WERI-Rb-1 (cell line): ENCODE measurements at regions not wholly inside any gene's neighbourhood (a gene's known extent, or its start where the extent isn't known, plus 50 kb on each side); places are given as distances from the start of the nearest gene placed in this dataset.

Experiments
- DNase-seq: peaks from one replicate; pipeline ENCODE4 v3.0.0-alpha.2; 2020
- H3K27ac ChIP-seq: fragments of 250-450 bp; sonication (Bioruptor Pico); 2 replicates; pipeline ENCODE4 v1.5.1; 2020; ENCODE audit warnings: mild to moderate bottlenecking, moderate library complexity
- H3K27me3 ChIP-seq: fragments of 250-450 bp; sonication (Bioruptor Pico); 2 replicates; pipeline ENCODE4 v1.5.1; 2021; ENCODE audit warnings: mild to moderate bottlenecking, low read depth, moderate library complexity; ENCODE audit not compliant: insufficient read depth, severe bottlenecking
- H3K36me3 ChIP-seq: fragments of 250-450 bp; sonication (Bioruptor Pico); 2 replicates; pipeline ENCODE4 v1.5.1; 2020; ENCODE audit warnings: mild to moderate bottlenecking, moderate library complexity
- H3K4me3 ChIP-seq: 2 replicates; pipeline ENCODE4 v1.5.1; 2011; ENCODE audit warnings: low read depth, mild to moderate bottlenecking, control low read depth, low read length
- H3K9me3 ChIP-seq: fragments of 250-450 bp; sonication (Bioruptor Pico); 2 replicates; pipeline ENCODE4 v1.5.1; 2021; ENCODE audit warnings: mild to moderate bottlenecking, moderate library complexity; ENCODE audit not compliant: severe bottlenecking
- TF ChIP-seq, protein P1 (sequence below): IDR thresholded peaks from 2 replicates; pipeline ENCODE4 v1.5.1; 2011; ENCODE audit warnings: low read depth, mild to moderate bottlenecking, control low read depth, inconsistent platforms, low read length

DNA sequence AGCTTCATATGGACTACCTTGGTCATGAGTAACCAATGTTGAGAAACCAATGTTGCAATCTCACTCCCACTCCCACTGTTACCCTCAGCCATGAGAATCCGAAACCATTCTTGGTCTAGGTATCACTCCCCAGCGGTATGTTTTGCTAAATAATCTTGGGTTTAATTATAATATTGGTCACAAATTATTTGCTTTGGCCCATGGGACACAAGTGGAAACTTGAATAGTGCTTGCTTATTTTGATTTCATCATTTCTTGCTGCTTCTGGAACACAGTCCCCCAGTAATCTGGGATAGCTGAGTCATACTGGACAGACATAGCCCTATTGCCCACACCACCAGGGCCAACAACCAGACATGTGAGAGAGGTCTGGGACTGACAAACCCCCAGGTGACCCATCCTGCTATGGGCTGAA, 171.6 kb upstream of the IPO5 start:
- Histone ChIP-seq H3K27me3 (no peaks in the 10 kb centered on the region), H3K27ac (no peak overlapping the region), H3K4me3 (no peak overlapping the region), H3K9me3 (peaks cover 3% of the 10 kb centered on the region), H3K36me3 (no peaks in the 10 kb centered on the region)
- no peak for DNase-seq
- TF ChIP-seq, protein P1, sequence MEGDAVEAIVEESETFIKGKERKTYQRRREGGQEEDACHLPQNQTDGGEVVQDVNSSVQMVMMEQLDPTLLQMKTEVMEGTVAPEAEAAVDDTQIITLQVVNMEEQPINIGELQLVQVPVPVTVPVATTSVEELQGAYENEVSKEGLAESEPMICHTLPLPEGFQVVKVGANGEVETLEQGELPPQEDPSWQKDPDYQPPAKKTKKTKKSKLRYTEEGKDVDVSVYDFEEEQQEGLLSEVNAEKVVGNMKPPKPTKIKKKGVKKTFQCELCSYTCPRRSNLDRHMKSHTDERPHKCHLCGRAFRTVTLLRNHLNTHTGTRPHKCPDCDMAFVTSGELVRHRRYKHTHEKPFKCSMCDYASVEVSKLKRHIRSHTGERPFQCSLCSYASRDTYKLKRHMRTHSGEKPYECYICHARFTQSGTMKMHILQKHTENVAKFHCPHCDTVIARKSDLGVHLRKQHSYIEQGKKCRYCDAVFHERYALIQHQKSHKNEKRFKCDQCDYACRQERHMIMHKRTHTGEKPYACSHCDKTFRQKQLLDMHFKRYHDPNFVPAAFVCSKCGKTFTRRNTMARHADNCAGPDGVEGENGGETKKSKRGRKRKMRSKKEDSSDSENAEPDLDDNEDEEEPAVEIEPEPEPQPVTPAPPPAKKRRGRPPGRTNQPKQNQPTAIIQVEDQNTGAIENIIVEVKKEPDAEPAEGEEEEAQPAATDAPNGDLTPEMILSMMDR = no peak

DNA sequence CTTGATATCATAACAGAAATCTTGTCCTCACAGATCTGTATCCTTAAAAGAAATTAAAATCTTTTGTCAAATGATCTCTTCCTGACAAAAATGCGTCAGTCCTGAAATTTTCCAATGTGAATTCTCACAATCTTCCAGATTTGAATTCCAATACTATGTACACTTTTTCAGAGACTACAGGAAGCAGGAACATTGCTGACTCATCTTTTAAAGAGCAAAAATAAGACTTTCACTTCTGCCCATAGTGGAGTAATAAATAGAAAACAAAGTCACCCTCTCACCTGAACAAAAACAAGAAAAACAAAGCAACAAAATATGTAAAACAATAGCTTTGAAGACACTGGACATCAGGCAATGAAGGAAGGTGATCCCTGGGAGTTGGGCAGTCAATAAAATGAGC, 167.0 kb upstream of the IPO5 start:
- no peaks in the 10 kb centered on the region for H3K36me3 ChIP-seq
- H3K4me3 ChIP-seq = no peak overlapping the region
- H3K27ac ChIP-seq = no peak overlapping the region
- H3K9me3 ChIP-seq = peaks cover 12% of the 10 kb centered on the region
- DNase-seq = no peak
- TF ChIP-seq, protein P1 = no peak
- H3K27me3 ChIP-seq = no peaks in the 10 kb centered on the region

DNA sequence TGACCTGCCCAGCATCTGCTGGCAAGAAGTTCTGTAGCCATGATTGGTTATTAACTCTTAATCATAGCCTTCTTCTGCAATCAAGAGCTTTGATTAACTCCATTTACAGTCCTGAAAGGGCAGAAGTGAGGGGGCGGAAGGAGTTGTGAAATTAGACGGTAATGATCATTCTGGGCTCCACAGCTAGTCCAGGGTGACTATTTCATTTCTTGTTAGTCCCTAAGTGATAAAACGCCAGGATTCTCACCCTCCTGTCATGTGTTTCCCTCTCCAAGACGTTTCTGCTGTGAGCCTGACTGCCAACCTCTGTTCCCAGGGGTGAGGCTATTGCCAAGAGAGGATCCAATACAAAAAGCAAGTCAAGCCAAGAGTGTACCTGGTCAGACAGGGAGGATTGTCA, 155.9 kb upstream of the IPO5 start:
- no peak for DNase-seq
- TF ChIP-seq, protein P1 = no peak
- no peaks in the 10 kb centered on the region for H3K36me3 ChIP-seq
- no peak overlapping the region for H3K4me3 ChIP-seq
- peaks cover 23% of the 10 kb centered on the region for H3K9me3 ChIP-seq
- no peaks in the 10 kb centered on the region for H3K27me3 ChIP-seq
- no peak overlapping the region for H3K27ac ChIP-seq

DNA sequence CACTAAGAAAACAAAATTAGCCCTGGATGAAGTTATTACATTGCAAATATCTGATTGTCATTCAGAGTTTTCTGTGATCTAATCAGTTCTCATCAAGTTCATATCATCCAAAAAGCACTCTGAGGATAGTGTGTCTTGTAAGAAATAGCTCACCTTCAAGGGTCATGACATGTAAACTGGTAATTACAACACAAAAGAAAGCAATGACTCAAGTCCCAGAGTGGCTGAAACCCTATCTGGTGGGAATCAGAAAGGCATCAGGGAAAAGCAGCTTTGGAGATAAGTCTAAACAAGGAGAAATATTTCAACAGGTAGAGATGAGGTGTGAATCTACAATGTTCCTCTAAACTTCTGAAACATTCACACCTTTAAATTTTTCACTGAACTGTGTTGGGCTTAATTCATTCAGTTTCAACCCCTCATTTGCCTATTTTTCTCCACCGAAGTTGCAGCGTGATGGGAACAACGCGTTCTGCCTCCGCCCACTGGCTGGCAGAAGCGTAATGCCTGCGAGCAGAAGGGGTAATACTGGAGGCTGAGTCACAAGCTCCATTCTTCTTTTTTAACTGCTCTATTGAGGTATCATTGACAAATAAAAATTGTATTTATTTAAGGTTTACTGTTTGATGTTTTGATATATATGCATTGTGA, 155.2 kb upstream of the IPO5 start:
- H3K27ac ChIP-seq = no peak overlapping the region
- TF ChIP-seq, protein P1 = no peak
- peaks cover 16% of the 10 kb centered on the region for H3K9me3 ChIP-seq
- no peak overlapping the region for H3K4me3 ChIP-seq
- H3K27me3 ChIP-seq = no peaks in the 10 kb centered on the region
- no peak for DNase-seq
- no peaks in the 10 kb centered on the region for H3K36me3 ChIP-seq

DNA sequence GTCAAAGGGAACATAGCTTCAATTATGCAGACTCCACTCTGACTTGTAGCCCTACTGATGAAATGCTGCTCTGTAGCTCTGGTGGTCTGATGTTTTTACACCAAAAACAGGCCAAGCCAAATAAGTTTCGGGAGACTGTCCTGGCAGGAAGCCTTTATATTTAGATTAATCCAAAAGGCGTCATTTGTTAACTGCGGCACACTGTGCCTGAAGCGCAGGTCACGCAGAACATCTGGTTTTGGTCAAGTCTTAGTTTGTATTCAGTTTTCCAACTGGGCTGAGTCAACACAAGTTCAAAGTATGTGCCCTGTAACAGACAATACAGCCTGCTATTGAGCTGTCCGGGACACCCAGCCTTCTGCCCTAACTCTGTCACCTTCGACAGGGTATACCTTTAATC, 154.6 kb upstream of the IPO5 start:
- TF ChIP-seq, protein P1 = no peak
- H3K27ac ChIP-seq = no peak overlapping the region
- DNase-seq = no peak

DNA sequence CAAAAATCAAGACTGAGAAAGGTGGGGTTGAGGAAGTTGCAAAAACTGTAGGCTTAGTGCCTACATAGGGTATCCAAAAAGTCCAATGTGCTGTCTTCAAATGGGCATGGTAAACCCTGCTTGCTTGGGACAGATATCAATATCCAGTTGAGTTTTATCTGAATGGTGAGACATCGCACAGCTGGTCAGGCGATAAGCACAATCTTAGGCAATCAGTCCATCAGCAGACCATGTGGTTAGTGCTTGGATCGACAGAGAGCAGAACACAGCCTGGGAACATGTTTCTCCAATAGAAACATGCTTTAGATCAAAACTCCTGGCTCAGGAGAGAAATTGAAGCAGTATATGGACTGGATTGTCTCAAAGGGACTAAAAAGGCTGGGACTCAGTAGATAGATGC, 151.3 kb upstream of the IPO5 start:
- Histone ChIP-seq H3K27me3 (no peaks in the 10 kb centered on the region), H3K4me3 (no peak overlapping the region), H3K36me3 (no peaks in the 10 kb centered on the region), H3K9me3 (peaks cover 4% of the 10 kb centered on the region), H3K27ac (no peak overlapping the region)
- no peak for DNase-seq
- TF ChIP-seq, protein P1 = no peak

More for the DNA sequence above, 154.6 kb upstream of the IPO5 start:
- Histone ChIP-seq H3K9me3 (peaks cover 12% of the 10 kb centered on the region), H3K27me3 (no peaks in the 10 kb centered on the region), H3K4me3 (no peak overlapping the region), H3K36me3 (no peaks in the 10 kb centered on the region)
